ENCODE measurements at regions not wholly inside any gene's neighbourhood (a gene's known extent, or its start where the extent isn't known, plus 50 kb on each side); places are given as distances from the start of the nearest gene placed in this dataset.

DNA sequence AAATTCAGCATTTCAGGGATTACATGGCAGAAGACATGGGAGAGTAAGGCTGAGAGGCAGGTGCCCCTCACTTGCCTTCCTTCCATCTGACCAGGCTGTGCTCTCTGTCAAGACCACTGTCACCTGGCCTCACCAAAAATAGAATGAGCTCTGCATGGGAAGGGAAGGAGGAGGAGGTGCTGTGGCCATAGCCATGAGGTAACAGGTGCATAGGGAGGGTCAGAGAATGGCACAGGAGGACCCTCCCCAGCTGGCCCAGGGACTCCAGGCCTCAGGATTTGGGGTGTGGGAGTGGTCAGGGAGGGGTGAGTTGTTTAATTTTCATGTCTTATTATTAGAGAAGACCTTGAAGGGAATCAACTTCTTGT lies 192.3 kb downstream of the FCRL5 start:
- ChIA-PET RAD21 (ENCODE audit: low non-redundant PET in 1 of 2, low total read pairs in 2 of 2, uncharacterized antibody in 2 of 2, unreplicated experiment in 2 of 2) (no interaction called here), POLR2A (no interaction called here), CTCF (no interaction called here)
- no TSS peak for BruUV-seq (replicated peaks)
- Histone ChIP-seq H4K20me1 (ENCODE audit: insufficient read depth) (no peaks in the 10 kb centered on the region), H3K9me3 (ENCODE audit: control insufficient read depth in 1 of 2, insufficient read depth in 1 of 2, low read depth in 1 of 2, low read length in 2 of 2) (no peaks in the 10 kb centered on the region), H2AFZ (ENCODE audit: low read depth, low read length, poor library complexity, severe bottlenecking) (no peak overlapping the region), H3K27ac (ENCODE audit: low read depth, low read length) (no peak overlapping the region), H3K9ac (ENCODE audit: low read length) (no peak overlapping the region), H3K79me2 (ENCODE audit: insufficient read depth, low read length) (no peaks in the 10 kb centered on the region), H3K4me2 (ENCODE audit: low read length) (no peak overlapping the region), H3K9me2 (ENCODE audit: insufficient read depth) (no peaks in the 10 kb centered on the region), H3K36me3 (ENCODE audit: control insufficient read depth in 1 of 2, insufficient read depth in 2 of 2, low read length in 2 of 2) (no peaks in the 10 kb centered on the region), H3K27me3 (ENCODE audit: insufficient read depth, low read length) (peaks cover 13% of the 10 kb centered on the region), H3K4me3 (replicated peaks in 1 of 2; ENCODE audit: low read depth in 1 of 2, low read length in 2 of 2) (no peak overlapping the region), H3K4me1 (ENCODE audit: control insufficient read depth in 1 of 2, insufficient read depth in 2 of 2, low read length in 2 of 2) (no peaks in the 10 kb centered on the region)
- ATAC-seq = no peak
- intact Hi-C loops (cut with micrococcal nuclease) = no loop called here
- no peak for TF ChIP-seq JUND (IDR thresholded peaks at IDR 0.05)
- no peak for DNase-seq (ENCODE audit: low read depth, low spot score)

- TF ChIP-seq, protein P1, sequence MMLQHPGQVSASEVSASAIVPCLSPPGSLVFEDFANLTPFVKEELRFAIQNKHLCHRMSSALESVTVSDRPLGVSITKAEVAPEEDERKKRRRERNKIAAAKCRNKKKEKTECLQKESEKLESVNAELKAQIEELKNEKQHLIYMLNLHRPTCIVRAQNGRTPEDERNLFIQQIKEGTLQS (IDR thresholded peaks at IDR 0.05) = no peak
- H2AFZ ChIP-seq (ENCODE audit: low read depth, low read length, poor library complexity, severe bottlenecking) = no peak overlapping the region
- H3K9ac ChIP-seq (ENCODE audit: low read length) = no peak overlapping the region
- H3K27ac ChIP-seq (ENCODE audit: low read depth, low read length) = no peak overlapping the region
- H3K27me3 ChIP-seq (ENCODE audit: insufficient read depth, low read length) = peaks cover 18% of the 10 kb centered on the region
- no peak overlapping the region for H3K4me3 ChIP-seq (replicated peaks in 1 of 2; ENCODE audit: low read depth in 1 of 2, low read length in 2 of 2)
- no peaks in the 10 kb centered on the region for H3K9me3 ChIP-seq (ENCODE audit: control insufficient read depth in 1 of 2, insufficient read depth in 1 of 2, low read depth in 1 of 2, low read length in 2 of 2)
- BruUV-seq (replicated peaks) = no TSS peak
- no peaks in the 10 kb centered on the region for H3K9me2 ChIP-seq (ENCODE audit: insufficient read depth)
- ATAC-seq (no peak), DNase-seq (ENCODE audit: low read depth, low spot score) (no peak)
- no peaks in the 10 kb centered on the region for H3K79me2 ChIP-seq (ENCODE audit: insufficient read depth, low read length)
- no peak overlapping the region for H3K4me2 ChIP-seq (ENCODE audit: low read length)
- H3K36me3 ChIP-seq (ENCODE audit: control insufficient read depth in 1 of 2, insufficient read depth in 2 of 2, low read length in 2 of 2) = no peaks in the 10 kb centered on the region
- ChIA-PET POLR2A (no interaction called here), RAD21 (ENCODE audit: low non-redundant PET in 1 of 2, low total read pairs in 2 of 2, uncharacterized antibody in 2 of 2, unreplicated experiment in 2 of 2) (no interaction called here), CTCF (no interaction called here)
- H3K4me1 ChIP-seq (ENCODE audit: control insufficient read depth in 1 of 2, insufficient read depth in 2 of 2, low read length in 2 of 2) = no peaks in the 10 kb centered on the region
- intact Hi-C loops (cut with micrococcal nuclease) = no loop called here
- H4K20me1 ChIP-seq (ENCODE audit: insufficient read depth) = no peaks in the 10 kb centered on the region
These were observed 192.8 kb downstream of the FCRL5 start for GRCh38 chr1:157359314-157360022.

- ChIA-PET RAD21 (ENCODE audit: low non-redundant PET in 1 of 2, low total read pairs in 2 of 2, uncharacterized antibody in 2 of 2, unreplicated experiment in 2 of 2) (no interaction called here), POLR2A (no interaction called here), CTCF (no interaction called here)
- Histone ChIP-seq H3K4me2 (ENCODE audit: low read length) (no peak overlapping the region), H3K9me2 (ENCODE audit: insufficient read depth) (no peaks in the 10 kb centered on the region), H3K9me3 (ENCODE audit: control insufficient read depth in 1 of 2, insufficient read depth in 1 of 2, low read depth in 1 of 2, low read length in 2 of 2) (no peaks in the 10 kb centered on the region), H3K27me3 (ENCODE audit: insufficient read depth, low read length) (peaks cover 41% of the 10 kb centered on the region), H3K36me3 (ENCODE audit: control insufficient read depth in 1 of 2, insufficient read depth in 2 of 2, low read length in 2 of 2) (no peaks in the 10 kb centered on the region), H3K4me3 (replicated peaks in 1 of 2; ENCODE audit: low read depth in 1 of 2, low read length in 2 of 2) (no peak overlapping the region), H3K79me2 (ENCODE audit: insufficient read depth, low read length) (no peaks in the 10 kb centered on the region), H3K4me1 (ENCODE audit: control insufficient read depth in 1 of 2, insufficient read depth in 2 of 2, low read length in 2 of 2) (no peaks in the 10 kb centered on the region), H4K20me1 (ENCODE audit: insufficient read depth) (no peaks in the 10 kb centered on the region), H2AFZ (ENCODE audit: low read depth, low read length, poor library complexity, severe bottlenecking) (no peak overlapping the region), H3K27ac (ENCODE audit: low read depth, low read length) (no peak overlapping the region), H3K9ac (ENCODE audit: low read length) (no peak overlapping the region)
- TF ChIP-seq SIN3A (IDR thresholded peaks at IDR 0.05; ENCODE audit: low read depth) (no peak), ZBTB33 (IDR thresholded peaks at IDR 0.05; ENCODE audit: extremely low read depth, insufficient replicate concordance, low read length) (no peak), ELF1 (IDR thresholded peaks at IDR 0.05; ENCODE audit: borderline replicate concordance, low read depth) (no peak), EZH2phosphoT487 (IDR thresholded peaks at IDR 0.05; ENCODE audit: borderline replicate concordance) (no peak)
- TF ChIP-seq, protein P2, sequence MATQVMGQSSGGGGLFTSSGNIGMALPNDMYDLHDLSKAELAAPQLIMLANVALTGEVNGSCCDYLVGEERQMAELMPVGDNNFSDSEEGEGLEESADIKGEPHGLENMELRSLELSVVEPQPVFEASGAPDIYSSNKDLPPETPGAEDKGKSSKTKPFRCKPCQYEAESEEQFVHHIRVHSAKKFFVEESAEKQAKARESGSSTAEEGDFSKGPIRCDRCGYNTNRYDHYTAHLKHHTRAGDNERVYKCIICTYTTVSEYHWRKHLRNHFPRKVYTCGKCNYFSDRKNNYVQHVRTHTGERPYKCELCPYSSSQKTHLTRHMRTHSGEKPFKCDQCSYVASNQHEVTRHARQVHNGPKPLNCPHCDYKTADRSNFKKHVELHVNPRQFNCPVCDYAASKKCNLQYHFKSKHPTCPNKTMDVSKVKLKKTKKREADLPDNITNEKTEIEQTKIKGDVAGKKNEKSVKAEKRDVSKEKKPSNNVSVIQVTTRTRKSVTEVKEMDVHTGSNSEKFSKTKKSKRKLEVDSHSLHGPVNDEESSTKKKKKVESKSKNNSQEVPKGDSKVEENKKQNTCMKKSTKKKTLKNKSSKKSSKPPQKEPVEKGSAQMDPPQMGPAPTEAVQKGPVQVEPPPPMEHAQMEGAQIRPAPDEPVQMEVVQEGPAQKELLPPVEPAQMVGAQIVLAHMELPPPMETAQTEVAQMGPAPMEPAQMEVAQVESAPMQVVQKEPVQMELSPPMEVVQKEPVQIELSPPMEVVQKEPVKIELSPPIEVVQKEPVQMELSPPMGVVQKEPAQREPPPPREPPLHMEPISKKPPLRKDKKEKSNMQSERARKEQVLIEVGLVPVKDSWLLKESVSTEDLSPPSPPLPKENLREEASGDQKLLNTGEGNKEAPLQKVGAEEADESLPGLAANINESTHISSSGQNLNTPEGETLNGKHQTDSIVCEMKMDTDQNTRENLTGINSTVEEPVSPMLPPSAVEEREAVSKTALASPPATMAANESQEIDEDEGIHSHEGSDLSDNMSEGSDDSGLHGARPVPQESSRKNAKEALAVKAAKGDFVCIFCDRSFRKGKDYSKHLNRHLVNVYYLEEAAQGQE (IDR thresholded peaks at IDR 0.05; ENCODE audit: low read depth) = no peak
- no peak for DNase-seq (ENCODE audit: low read depth, low spot score)
- no TSS peak for BruUV-seq (replicated peaks)
- intact Hi-C loops (cut with micrococcal nuclease) = no loop called here
- ATAC-seq = no peak
These were observed 195.2 kb downstream of the FCRL5 start for GRCh38 chr1:157357111-157357510.
